HG02571 (cell line): ENCODE measurements at regions not wholly inside any gene's neighbourhood (a gene's known extent, or its start where the extent isn't known, plus 50 kb on each side); places are given as distances from the start of the nearest gene placed in this dataset.

Source experiments
- ATAC-seq: cut with Tn5 transposase; IDR thresholded peaks from one replicate; pipeline ENCODE4 v1.9.1; 2021; ENCODE audit warnings: mild to moderate bottlenecking, moderate library complexity; ENCODE audit not compliant: unreplicated experiment

GRCh38 chr15:36364377-36364776 is 215.0 kb upstream of the CDIN1 start:
- ATAC-seq = no peak

DNA sequence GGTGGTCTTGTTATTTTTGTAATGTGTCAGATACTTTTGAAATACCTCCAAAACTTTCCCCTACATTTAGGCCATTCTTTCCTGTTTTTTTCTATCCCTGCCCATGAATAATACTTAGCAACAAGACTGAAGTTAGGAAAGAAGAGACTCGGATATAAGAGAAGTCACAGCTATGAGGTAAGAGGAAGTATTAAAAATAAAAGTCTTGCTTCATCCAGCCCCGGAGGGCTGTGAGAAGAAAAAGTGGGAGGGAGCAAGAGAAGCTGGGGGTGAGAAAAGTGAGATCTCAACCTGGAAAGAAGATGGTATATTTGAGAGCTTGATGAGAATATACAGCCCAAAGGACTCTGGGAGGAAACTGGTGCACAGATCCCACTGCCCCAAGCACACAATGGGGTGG is 213.5 kb upstream of the CDIN1 start:
- ATAC-seq = no peak

GRCh38 chr15:36370051-36370730 is 209.2 kb upstream of the CDIN1 start:
- ATAC-seq = no peak

DNA sequence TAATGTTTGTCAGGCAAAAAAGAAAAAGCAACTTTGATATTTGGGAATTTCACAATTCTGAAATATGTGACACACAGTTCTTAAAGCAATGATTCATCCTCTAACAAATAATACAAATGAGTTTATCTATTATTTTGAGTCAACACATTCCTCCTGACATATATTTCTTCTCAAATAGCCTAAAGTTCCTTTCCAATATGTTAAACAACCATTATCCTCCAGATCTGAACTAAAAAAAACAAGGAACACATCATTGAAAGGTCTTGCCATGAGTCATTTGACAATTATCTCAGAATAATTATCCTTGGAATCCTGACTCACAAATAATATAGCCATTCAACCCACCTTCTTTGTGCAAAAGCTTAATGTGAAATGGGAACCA is 208.7 kb upstream of the CDIN1 start:
- no peak for ATAC-seq

- ATAC-seq = no peak
Observed at GRCh38 chr15:36371509-36371908, 207.9 kb upstream of the CDIN1 start.

- ATAC-seq = no peak
Observed at GRCh38 chr15:36372968-36373367, 206.5 kb upstream of the CDIN1 start.

- no peak for ATAC-seq
Observed at GRCh38 chr15:36373550-36373949, 205.9 kb upstream of the CDIN1 start.

DNA sequence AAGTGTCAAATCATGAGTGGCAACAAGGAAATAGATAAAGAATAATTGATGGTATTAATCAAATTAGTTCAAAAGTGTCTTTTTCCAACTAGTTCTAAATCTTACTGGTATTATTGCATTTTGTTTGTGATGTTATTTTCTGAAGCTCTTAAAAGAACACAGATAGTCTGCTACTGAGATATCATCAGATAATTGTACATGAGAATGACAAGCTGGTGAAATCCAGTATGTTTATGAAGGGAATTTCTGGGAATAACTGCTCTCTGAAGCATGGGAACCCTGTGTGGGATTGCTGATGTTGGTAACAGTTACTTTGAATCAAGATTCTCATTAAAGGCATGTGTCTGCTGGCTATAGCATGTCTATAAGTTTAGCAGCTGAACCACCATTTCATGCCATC is 190.3 kb upstream of the CDIN1 start:
- ATAC-seq = no peak

DNA sequence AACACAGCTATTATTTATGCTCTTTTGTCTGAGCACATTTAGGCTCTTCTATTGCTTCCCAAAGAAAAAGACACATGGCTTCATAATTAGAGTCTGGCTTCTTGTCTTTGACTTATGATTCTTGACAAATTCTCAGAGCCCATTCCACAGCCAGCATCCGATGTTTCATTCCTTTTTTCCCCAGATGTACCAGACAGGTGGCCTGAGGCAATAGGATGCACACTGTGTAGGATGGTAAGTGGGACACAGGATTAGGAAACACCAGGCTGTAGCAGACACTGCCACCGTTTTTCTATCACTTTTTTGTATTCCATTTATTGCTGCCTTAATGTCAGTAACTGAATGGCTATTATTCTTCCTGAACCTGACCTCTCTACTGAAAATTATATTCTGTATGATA is 188.9 kb upstream of the CDIN1 start:
- ATAC-seq = no peak

DNA sequence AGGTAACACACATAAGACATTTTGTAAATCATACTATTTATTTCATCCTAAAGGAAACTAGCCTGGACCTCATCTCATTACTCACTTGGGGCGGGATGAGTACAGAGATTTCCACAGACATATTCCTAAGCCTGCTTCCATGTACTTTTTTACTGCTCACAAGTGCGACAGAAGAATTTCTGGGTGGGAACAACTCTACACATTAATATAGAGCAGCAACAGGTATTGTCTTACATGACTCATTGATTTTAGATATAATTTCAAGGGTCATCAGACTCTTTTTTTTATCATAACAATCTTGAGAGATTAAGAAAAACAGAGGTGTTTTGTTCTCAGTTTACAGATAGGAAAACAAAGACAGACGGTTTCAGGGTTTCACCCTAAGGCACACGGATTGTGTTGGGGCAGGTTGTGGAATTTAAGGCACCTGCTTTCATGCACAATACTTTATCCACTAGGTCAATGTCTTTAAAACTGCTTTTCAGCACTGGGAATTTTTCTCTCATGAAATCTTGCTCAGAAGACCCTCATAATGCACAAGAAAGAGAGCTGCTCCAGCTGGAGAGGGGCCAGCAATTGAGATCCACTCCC is 186.7 kb upstream of the CDIN1 start:
- no peak for ATAC-seq

- ATAC-seq = no peak
Observed at GRCh38 chr15:36398212-36398611, 181.2 kb upstream of the CDIN1 start.

DNA sequence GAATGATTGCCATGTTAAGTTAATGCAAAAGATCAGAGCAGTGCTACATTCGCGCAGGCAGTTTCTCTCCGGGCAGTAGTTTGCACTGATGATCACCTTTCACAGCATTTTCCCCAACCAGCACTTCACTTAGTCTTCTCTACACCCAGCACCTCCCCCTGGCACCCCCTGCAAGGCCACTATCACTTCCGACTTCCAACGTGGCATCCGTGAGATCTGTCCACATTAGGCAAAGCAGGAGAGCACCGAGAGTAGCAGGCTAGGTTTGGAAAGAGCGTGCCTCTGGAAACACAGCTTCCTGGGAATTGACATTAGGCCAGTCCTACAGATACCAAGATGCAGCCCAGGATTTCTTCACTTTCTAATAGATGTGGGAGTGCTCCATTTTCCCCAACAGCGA is 180.2 kb upstream of the CDIN1 start:
- ATAC-seq = no peak

- ATAC-seq = no peak
Observed at GRCh38 chr15:36400936-36401585, 178.4 kb upstream of the CDIN1 start.

- ATAC-seq = no peak
Observed at GRCh38 chr15:36401586-36401966, 177.8 kb upstream of the CDIN1 start.

DNA sequence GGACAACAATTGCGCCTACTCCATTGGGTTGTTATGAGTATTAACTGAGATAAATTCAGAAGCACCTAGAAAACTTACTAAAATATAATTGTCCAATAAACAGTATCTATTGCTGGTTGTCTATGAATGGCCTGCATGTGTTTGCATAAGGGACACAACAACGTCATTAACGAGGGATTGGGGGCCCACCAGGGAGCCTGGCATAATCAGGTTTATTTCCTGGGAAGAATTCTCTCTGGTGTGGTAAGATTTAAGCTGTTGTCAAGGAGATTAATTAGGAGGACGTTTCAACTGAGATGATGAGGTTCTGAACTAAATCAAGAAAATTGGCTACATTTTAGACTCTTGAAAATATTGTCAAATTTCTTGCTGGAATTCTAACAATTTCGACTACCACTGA is 176.1 kb upstream of the CDIN1 start:
- ATAC-seq = no peak

DNA sequence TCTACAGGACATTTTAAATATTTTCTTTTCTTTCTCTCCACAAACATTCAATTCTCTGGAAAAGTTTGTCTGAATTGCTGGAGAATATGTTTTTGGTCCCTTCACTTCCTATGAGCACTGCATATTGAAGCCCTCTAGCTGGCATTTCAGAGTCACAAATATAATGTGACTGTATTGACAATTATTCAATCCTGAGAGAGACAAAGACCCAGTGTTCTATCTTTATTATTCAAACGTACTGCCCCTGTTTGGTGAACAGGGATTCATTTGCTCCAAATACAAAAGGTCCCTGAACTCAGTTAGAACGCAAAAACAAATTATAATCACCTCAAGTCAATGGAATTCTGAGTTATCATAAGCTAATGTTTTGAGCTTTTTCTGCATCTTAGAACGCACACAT is 173.1 kb upstream of the CDIN1 start:
- no peak for ATAC-seq

- ATAC-seq = no peak
Observed at GRCh38 chr15:36406911-36407310, 172.5 kb upstream of the CDIN1 start.

GRCh38 chr15:36407647-36408046 is 171.8 kb upstream of the CDIN1 start:
- no peak for ATAC-seq

DNA sequence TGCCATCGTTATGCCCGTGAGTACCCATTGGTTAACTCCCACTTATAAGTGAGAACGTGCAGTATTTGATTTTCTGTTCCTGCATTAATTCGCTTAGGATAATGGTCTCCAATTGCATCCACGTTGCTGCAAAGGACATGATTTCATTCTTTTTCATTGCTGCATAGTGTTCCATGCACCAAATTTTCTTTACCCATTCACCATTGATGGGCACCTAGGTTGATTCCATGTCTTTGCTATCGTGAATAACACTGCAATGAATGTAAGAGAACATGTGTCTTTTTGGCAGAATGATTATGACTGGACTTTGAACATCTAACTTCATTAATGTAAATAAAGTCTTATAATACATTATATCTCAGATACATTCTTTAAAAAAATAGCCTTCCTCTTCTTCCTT is 169.6 kb upstream of the CDIN1 start:
- ATAC-seq = no peak

- no peak for ATAC-seq
Observed at GRCh38 chr15:36414670-36415069, 164.8 kb upstream of the CDIN1 start.

DNA sequence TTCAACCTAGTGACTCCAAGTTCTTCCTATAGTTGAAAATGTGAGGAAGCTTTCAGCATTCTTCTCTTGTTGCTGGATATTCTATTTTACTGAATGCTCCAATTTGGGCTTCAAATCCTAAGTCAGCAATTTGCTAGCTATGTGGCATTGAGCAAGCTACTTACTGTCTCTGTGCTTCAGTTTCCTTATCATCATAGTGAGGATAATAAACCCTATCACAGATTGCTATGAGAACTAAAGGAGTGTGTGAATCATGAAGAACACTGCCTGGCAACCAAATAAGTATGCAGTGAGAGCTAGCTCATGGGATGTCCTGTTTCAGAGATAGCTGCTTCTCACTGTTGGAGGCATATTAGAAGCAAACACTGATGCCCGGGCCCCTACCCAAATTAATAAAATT is 163.8 kb upstream of the CDIN1 start:
- ATAC-seq = no peak

- ATAC-seq = no peak
Observed at GRCh38 chr15:36422631-36423030, 156.8 kb upstream of the CDIN1 start.

GRCh38 chr15:36426691-36427090 is 152.7 kb upstream of the CDIN1 start:
- no peak for ATAC-seq
